Uterus (tissue), 2 donors: ENCODE measurements at regions not wholly inside any gene's neighbourhood (a gene's known extent, or its start where the extent isn't known, plus 50 kb on each side); places are given as distances from the start of the nearest gene placed in this dataset.

Experiments used
- CTCF ChIP-seq, 4 experiments: fragments of 200-600 bp in 2 of 4; fragments of 450-650 bp in 2 of 4; sonication (generic) in 2 of 4; IDR thresholded peaks; one replicate each; pipeline ENCODE4 v1.5.1; 2016 to 2019; ENCODE audit warnings: antibody characterized with exemption in 4 of 4, mild to moderate bottlenecking in 2 of 4, moderate library complexity in 1 of 4
- POLR2A ChIP-seq, 2 donors: fragments of 450-650 bp; IDR thresholded peaks; one replicate each; pipeline ENCODE4 v1.6.1; 2016; ENCODE audit warnings: antibody characterized with exemption in 2 of 2, mild to moderate bottlenecking in 1 of 2, moderate library complexity in 1 of 2

- TF ChIP-seq CTCF (IDR thresholded peaks at IDR 0.05) = no peak
- no peak for TF ChIP-seq POLR2A (IDR thresholded peaks at IDR 0.05)
Observed at GRCh38 chr9:86747711-86748110, 199.6 kb downstream of the GAS1 start.
